ENCODE measurements at regions not wholly inside any gene's neighbourhood (a gene's known extent, or its start where the extent isn't known, plus 50 kb on each side); places are given as distances from the start of the nearest gene placed in this dataset.

- TF ChIP-seq, protein P1, sequence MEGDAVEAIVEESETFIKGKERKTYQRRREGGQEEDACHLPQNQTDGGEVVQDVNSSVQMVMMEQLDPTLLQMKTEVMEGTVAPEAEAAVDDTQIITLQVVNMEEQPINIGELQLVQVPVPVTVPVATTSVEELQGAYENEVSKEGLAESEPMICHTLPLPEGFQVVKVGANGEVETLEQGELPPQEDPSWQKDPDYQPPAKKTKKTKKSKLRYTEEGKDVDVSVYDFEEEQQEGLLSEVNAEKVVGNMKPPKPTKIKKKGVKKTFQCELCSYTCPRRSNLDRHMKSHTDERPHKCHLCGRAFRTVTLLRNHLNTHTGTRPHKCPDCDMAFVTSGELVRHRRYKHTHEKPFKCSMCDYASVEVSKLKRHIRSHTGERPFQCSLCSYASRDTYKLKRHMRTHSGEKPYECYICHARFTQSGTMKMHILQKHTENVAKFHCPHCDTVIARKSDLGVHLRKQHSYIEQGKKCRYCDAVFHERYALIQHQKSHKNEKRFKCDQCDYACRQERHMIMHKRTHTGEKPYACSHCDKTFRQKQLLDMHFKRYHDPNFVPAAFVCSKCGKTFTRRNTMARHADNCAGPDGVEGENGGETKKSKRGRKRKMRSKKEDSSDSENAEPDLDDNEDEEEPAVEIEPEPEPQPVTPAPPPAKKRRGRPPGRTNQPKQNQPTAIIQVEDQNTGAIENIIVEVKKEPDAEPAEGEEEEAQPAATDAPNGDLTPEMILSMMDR (IDR thresholded peaks at IDR 0.05): no peak
- TF ChIP-seq POLR2A (IDR thresholded peaks at IDR 0.05) (no peak), POLR2AphosphoS5 (IDR thresholded peaks at IDR 0.05) (no peak)
These were observed 125.5 kb downstream of the IRS1 start for GRCh38 chr2:226674123-226674522.
